DOHH2 (cell line): ENCODE measurements at regions not wholly inside any gene's neighbourhood (a gene's known extent, or its start where the extent isn't known, plus 50 kb on each side); places are given as distances from the start of the nearest gene placed in this dataset.

ENCODE experiments used
- EZH2phosphoT487 ChIP-seq: fragments of 200-600 bp; sonication (generic); IDR thresholded peaks from 2 replicates; pipeline ENCODE4 v1.6.1; 2017; ENCODE audit warnings: borderline replicate concordance, mild to moderate bottlenecking, antibody characterized with exemption, low read length, moderate library complexity, mixed read lengths
- TF ChIP-seq, protein P1 (sequence below): fragments of 200-600 bp; sonication (generic); IDR thresholded peaks from one replicate; pipeline ENCODE4 v1.5.1; 2014; ENCODE audit warnings: antibody characterized with exemption, mild to moderate bottlenecking, low read depth, low read length; ENCODE audit not compliant: poor library complexity, severe bottlenecking

DNA sequence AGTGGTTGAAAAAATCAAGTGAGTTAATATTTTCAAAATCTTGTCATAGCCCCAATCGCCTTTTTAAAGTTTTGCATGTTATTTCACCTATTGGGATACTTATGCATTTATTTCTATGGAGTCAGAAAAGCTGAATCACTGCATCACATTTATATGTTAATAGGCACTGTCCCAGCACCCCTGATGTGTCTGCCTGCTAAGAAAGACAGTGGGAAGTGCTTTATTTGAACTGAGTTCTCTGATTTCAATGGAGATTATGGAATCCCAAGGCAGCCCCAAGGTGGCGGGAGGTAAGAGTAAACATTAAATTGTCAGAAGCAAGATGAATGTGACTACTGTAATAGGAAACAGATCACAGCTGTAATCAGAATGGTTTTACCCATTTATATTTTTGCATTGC is 2225.7 kb downstream of the NCAM2 start:
- TF ChIP-seq, protein P1, sequence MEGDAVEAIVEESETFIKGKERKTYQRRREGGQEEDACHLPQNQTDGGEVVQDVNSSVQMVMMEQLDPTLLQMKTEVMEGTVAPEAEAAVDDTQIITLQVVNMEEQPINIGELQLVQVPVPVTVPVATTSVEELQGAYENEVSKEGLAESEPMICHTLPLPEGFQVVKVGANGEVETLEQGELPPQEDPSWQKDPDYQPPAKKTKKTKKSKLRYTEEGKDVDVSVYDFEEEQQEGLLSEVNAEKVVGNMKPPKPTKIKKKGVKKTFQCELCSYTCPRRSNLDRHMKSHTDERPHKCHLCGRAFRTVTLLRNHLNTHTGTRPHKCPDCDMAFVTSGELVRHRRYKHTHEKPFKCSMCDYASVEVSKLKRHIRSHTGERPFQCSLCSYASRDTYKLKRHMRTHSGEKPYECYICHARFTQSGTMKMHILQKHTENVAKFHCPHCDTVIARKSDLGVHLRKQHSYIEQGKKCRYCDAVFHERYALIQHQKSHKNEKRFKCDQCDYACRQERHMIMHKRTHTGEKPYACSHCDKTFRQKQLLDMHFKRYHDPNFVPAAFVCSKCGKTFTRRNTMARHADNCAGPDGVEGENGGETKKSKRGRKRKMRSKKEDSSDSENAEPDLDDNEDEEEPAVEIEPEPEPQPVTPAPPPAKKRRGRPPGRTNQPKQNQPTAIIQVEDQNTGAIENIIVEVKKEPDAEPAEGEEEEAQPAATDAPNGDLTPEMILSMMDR: no peak
- TF ChIP-seq EZH2phosphoT487: no peak
